Esophagus squamous epithelium (tissue), 4 donors: ENCODE measurements at regions not wholly inside any gene's neighbourhood (a gene's known extent, or its start where the extent isn't known, plus 50 kb on each side); places are given as distances from the start of the nearest gene placed in this dataset.

Experiments used
- POLR2A ChIP-seq, 4 donors: fragments of 450-650 bp; IDR thresholded peaks; one replicate each; pipeline ENCODE4 v1.6.1; 2017; ENCODE audit warnings: antibody characterized with exemption in 4 of 4, mild to moderate bottlenecking in 4 of 4, moderate library complexity in 3 of 4
- TF ChIP-seq, protein P1 (sequence below), 6 experiments: fragments of 450-650 bp in 4 of 6; fragments of 200-600 bp in 2 of 6; sonication (generic) in 2 of 6; IDR thresholded peaks; one replicate each; pipeline ENCODE4 v1.5.1; 2016 to 2019; ENCODE audit warnings: antibody characterized with exemption in 6 of 6, mild to moderate bottlenecking in 4 of 6, moderate library complexity in 4 of 6

DNA sequence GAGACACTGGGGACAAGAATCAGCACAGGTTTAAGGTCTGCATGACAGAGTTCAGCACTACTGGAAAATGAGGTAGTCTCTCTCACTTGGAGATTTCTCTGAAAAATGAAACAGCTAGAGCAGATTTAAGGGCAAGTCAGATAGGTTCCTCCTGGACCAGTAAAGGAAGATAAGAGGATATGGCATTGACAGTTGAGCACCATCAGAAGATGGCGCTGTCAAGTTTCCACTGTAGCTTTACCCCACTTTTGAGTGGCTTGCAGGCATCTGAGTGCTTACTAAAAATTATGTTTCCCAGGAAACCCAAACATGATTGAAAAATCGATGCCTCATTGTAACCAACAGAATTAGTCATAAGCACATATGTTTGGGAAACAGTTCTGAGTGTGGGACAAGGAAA is 407.2 kb upstream of the UBE2E2 start:
- TF ChIP-seq, protein P1, sequence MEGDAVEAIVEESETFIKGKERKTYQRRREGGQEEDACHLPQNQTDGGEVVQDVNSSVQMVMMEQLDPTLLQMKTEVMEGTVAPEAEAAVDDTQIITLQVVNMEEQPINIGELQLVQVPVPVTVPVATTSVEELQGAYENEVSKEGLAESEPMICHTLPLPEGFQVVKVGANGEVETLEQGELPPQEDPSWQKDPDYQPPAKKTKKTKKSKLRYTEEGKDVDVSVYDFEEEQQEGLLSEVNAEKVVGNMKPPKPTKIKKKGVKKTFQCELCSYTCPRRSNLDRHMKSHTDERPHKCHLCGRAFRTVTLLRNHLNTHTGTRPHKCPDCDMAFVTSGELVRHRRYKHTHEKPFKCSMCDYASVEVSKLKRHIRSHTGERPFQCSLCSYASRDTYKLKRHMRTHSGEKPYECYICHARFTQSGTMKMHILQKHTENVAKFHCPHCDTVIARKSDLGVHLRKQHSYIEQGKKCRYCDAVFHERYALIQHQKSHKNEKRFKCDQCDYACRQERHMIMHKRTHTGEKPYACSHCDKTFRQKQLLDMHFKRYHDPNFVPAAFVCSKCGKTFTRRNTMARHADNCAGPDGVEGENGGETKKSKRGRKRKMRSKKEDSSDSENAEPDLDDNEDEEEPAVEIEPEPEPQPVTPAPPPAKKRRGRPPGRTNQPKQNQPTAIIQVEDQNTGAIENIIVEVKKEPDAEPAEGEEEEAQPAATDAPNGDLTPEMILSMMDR (IDR thresholded peaks at IDR 0.05), result no peak
- TF ChIP-seq POLR2A (IDR thresholded peaks at IDR 0.05), result no peak
